Heart left ventricle (tissue), 16 donors: ENCODE measurements at regions not wholly inside any gene's neighbourhood (a gene's known extent, or its start where the extent isn't known, plus 50 kb on each side); places are given as distances from the start of the nearest gene placed in this dataset.
"Not testable (repeated sequence)": the region's sequence is repeated elsewhere in the genome, so short reads cannot be mapped to it uniquely, and the experiment has no call there.

Experiments used
- ATAC-seq, 4 donors: fragments of 200-7000 bp; cut with Tn5 transposase; one replicate each; pipeline ENCODE4 v1.9.1; 2020 to 2022; ENCODE audit warnings: moderate library complexity in 4 of 4, mild to moderate bottlenecking in 3 of 4, moderate number of reproducible peaks in 1 of 4
- DNase-seq, 5 donors: peaks; one replicate each; pipeline ENCODE4 v3.0.0-alpha.2; 2020
- H3K27ac ChIP-seq, 12 donors: fragments of 200-600 bp; sonication (generic) in 4 of 12; one replicate each; pipeline versions ENCODE4 v1.5.0 to v1.8.0; 2016 to 2022; ENCODE audit warnings: mild to moderate bottlenecking in 2 of 12
- H3K27me3 ChIP-seq, 9 donors: fragments of 200-600 bp; sonication (generic) in 2 of 9; one replicate each; pipeline versions ENCODE4 v1.5.1 to v1.8.0; 2016 to 2022; ENCODE audit warnings: mild to moderate bottlenecking in 3 of 9
- H3K36me3 ChIP-seq, 9 donors: fragments of 200-600 bp; sonication (generic) in 2 of 9; one replicate each; pipeline versions ENCODE4 v1.5.0 to v1.8.0; 2018 to 2022; ENCODE audit warnings: mild to moderate bottlenecking in 2 of 9
- H3K4me1 ChIP-seq, 12 donors: fragments of 200-600 bp; sonication (generic) in 4 of 12; one replicate each; pipeline versions ENCODE4 v1.5.0 to v1.8.0; 2016 to 2022; ENCODE audit warnings: mild to moderate bottlenecking in 3 of 12
- H3K4me3 ChIP-seq, 12 donors: fragments of 200-600 bp; sonication (generic) in 4 of 12; one replicate each; pipeline versions ENCODE4 v1.5.0 to v1.8.0; 2017 to 2022; ENCODE audit warnings: mild to moderate bottlenecking in 9 of 12, moderate library complexity in 4 of 12
- H3K9me3 ChIP-seq, 12 donors: fragments of 200-600 bp; sonication (generic) in 4 of 12; one replicate each; pipeline versions ENCODE4 v1.5.0 to v1.8.0; 2016 to 2022; ENCODE audit warnings: mild to moderate bottlenecking in 1 of 12
- CTCF ChIP-seq, 12 donors: fragments of 200-600 bp; sonication (generic) in 4 of 12; IDR thresholded peaks; one replicate each; pipeline versions ENCODE4 v1.5.0 to v1.8.0; 2018 to 2022; ENCODE audit warnings: antibody characterized with exemption in 12 of 12, mild to moderate bottlenecking in 5 of 12
- POLR2A ChIP-seq, 2 donors: fragments of 450-650 bp; IDR thresholded peaks; one replicate each; pipeline ENCODE4 v1.6.1; 2017; ENCODE audit warnings: antibody characterized with exemption in 2 of 2, mild to moderate bottlenecking in 2 of 2, moderate library complexity in 2 of 2
- WGBS, 4 donors: extraction: QIAGEN DNeasy Blood & Tissue Kit in 2 of 4; methylation state at CpG; one replicate each; pipeline versions ENCODE4 v1.1.5 to v1.1.7; 2013 to 2018; 5-methylcytosine and 5-hydroxymethylcytosine counted together
- intact Hi-C, 10 donors: fragments of 100-400 bp; cut with DNase I; formaldehyde crosslinking; loops; one replicate each; pipeline versions ENCODE4 v1.11.1 to v1.14.2; 2022
- donor health status: ischemic (EF 13 %, LVEDD 7.1; RV severe dilation, severe dysfunction).
- donor health status: healthy with polysubstance abuse.
- donor health status: DM: no; HTN: yes; CAD: no.
- donor health status: DM: no; HTN: no; CAD: no.
- donor health status: ischemic (EF 25% LVEDD 6.9; RV normal size, moderate dysfunction).
- donor health status: ischemic (EF 25% LVEDD 5.7; RV mildly dilated, moderate dysfunction).
- donor health status: healthy.
- donor health status: DM: yes; HTN: yes; CAD: no.
- donor health status: ischemic (EF 35%, LVEDD 5.7; RV mildly dilated, moderate dysfunction).
- donor health status: nonischemic (EF 11% LVEDD 7.7; RV severe dilation, severe dysfunction).
- donor health status: DM: yes; HTN: yes; CAD: no.
- donor health status: PGD.
- donor health status: ischemic (EF 29% LVEDD 5.4; RV normal size, mild dysfunction).
- donor health status: nonischemic (EF 23%, LVEDD 6.1; RV moderate dilation, normal function).

- Histone ChIP-seq H3K9me3 (no peaks in the 10 kb centered on the region), H3K27me3 (no peaks in the 10 kb centered on the region), H3K36me3 (no peaks in the 10 kb centered on the region), H3K4me3 (no peak overlapping the region), H3K4me1 (peaks cover 0 to 3% (median 0%) of the 10 kb centered on the region in 12 donors), H3K27ac (no peak overlapping the region)
- TF ChIP-seq CTCF (IDR thresholded peaks at IDR 0.05) (no peak), POLR2A (IDR thresholded peaks at IDR 0.05) (no peak)
- ATAC-seq (no peak), DNase-seq (no peak)
- 72 to 83% (median 79%) methylated on average over 1 of the region's 1 CpG for WGBS, 4 donors
- intact Hi-C loops = no loop called here
Measured at GRCh38 chr1:221283532-221283931, 404.3 kb downstream of the HLX start.

GRCh38 chr1:221284028-221284427, 404.8 kb downstream of the HLX start:
- ATAC-seq (no peak), DNase-seq (no peak)
- no peaks in the 10 kb centered on the region for H3K36me3 ChIP-seq
- H3K4me3 ChIP-seq = no peak overlapping the region
- intact Hi-C loops = no loop called here
- H3K27ac ChIP-seq = no peak overlapping the region
- WGBS, 4 donors = 19 to 33% (median 31%) methylated on average over 1 of the region's 1 CpG
- peaks cover 0 to 3% (median 0%) of the 10 kb centered on the region in 12 donors for H3K4me1 ChIP-seq
- TF ChIP-seq POLR2A (IDR thresholded peaks at IDR 0.05) (no peak), CTCF (IDR thresholded peaks at IDR 0.05) (no peak)
- no peaks in the 10 kb centered on the region for H3K9me3 ChIP-seq
- H3K27me3 ChIP-seq = no peaks in the 10 kb centered on the region

GRCh38 chr1:221284991-221285390, 405.7 kb downstream of the HLX start:
- H3K27me3 ChIP-seq, H3K4me1 ChIP-seq, ATAC-seq, H3K36me3 ChIP-seq, DNase-seq, H3K4me3 ChIP-seq, intact Hi-C loops, H3K9me3 ChIP-seq, H3K27ac ChIP-seq: not testable (repeated sequence)
- 91 to 95% (median 93%) methylated on average over 14 of the region's 14 CpGs for WGBS, 4 donors

GRCh38 chr1:221285458-221286210, 406.4 kb downstream of the HLX start:
- WGBS, 4 donors = 96 to 98% (median 96%) methylated on average over 17 to 45 of the region's 45 CpGs
- ATAC-seq, H3K27ac ChIP-seq, DNase-seq, H3K4me3 ChIP-seq, intact Hi-C loops, H3K27me3 ChIP-seq, H3K36me3 ChIP-seq, H3K9me3 ChIP-seq, H3K4me1 ChIP-seq: not testable (repeated sequence)

- ATAC-seq (no peak), DNase-seq (no peak)
- H3K36me3 ChIP-seq = no peaks in the 10 kb centered on the region
- H3K27me3 ChIP-seq = no peaks in the 10 kb centered on the region
- no peaks in the 10 kb centered on the region for H3K9me3 ChIP-seq
- H3K4me3 ChIP-seq = no peak overlapping the region
- peaks cover 0 to 3% (median 0%) of the 10 kb centered on the region in 12 donors for H3K4me1 ChIP-seq
- no peak for TF ChIP-seq POLR2A (IDR thresholded peaks at IDR 0.05)
- no peak for TF ChIP-seq CTCF (IDR thresholded peaks at IDR 0.05)
- intact Hi-C loops = no loop called here
- H3K27ac ChIP-seq = no peak overlapping the region
- WGBS, 4 donors = 27 to 50% (median 38%) methylated on average over 1 of the region's 1 CpG
Measured at GRCh38 chr1:221286399-221286798, 407.2 kb downstream of the HLX start.
